ENCODE measurements at regions not wholly inside any gene's neighbourhood (a gene's known extent, or its start where the extent isn't known, plus 50 kb on each side); places are given as distances from the start of the nearest gene placed in this dataset.
"Not testable (repeated sequence)": the region's sequence is repeated elsewhere in the genome, so short reads cannot be mapped to it uniquely, and the experiment has no call there.

- DNase-seq (ENCODE audit: low spot score) = no peak
These were observed 275.4 kb downstream of the FAT4 start for GRCh38 chr4:125590158-125590557.

DNA sequence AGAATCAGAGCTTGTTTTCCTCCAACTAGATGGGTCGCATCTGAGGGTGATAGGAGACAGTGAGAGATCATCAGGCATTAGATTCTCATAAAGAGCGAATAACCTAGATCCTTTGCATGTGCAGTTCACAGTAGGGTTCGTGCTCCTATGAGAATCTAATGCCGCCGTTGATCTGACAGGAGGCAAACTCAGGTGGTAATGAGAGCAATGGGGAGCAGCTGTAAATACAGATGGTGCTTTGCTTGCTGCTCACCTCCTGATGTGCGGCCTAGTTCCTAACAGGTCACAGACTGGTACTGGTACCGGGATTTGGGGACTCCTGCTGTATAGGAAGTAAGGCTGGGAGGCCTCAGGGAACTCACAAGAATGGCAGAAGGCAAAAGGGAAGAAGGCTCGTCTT is 276.5 kb downstream of the FAT4 start:
- no peak for DNase-seq (ENCODE audit: low spot score)

GRCh38 chr4:125594056-125594602 is 279.4 kb downstream of the FAT4 start:
- DNase-seq (ENCODE audit: low spot score) = no peak

- DNase-seq (ENCODE audit: low spot score) = not testable (repeated sequence)
These were observed 291.2 kb downstream of the FAT4 start for GRCh38 chr4:125605926-125606325.

GRCh38 chr4:125620066-125620860 is 305.5 kb downstream of the FAT4 start:
- no peak for DNase-seq (ENCODE audit: low spot score)

DNA sequence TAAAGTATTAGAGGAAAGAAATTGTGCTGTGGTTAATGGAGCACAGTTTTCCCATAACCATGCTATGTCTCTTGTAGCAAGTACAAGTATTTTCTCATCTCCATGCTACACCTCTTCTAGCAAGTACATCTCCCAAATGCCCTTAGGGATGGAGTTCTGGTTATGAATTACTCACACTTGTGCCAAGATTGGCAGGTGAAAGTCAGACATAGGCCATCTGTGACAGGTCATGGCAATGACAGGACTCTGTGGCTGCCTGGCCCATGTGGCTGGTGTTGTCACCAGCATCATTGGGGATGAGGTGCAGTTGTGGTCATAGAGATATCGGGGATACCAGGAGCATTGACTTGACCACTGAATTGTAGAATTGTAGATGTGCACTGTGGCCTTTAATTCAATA is 310.2 kb downstream of the FAT4 start:
- DNase-seq (ENCODE audit: low spot score) = no peak

GRCh38 chr4:125626946-125627345 is 312.2 kb downstream of the FAT4 start:
- no peak for DNase-seq (ENCODE audit: low spot score)

GRCh38 chr4:125639182-125639621 is 324.4 kb downstream of the FAT4 start:
- DNase-seq (ENCODE audit: low spot score) = no peak

GRCh38 chr4:125641611-125642010 is 326.9 kb downstream of the FAT4 start:
- no peak for DNase-seq (ENCODE audit: low spot score)

DNA sequence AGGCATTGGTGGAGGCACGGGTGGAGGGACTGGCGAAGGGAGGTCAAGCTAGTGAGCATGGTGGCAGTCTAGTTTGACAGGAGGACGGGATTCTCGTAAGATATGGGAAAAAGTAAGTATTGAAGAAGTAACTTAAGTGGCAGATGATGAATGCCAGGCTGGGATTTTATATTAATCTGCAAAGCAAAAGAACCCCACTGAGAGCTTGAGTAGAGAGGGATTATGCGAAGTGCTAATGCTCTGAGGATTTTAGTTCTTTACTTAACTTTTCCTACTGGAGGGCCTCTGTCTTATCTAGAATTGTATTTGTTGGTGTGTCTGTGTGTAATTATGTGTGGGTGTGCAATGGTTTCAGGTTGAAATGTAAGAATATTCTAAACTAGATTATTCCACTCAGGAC is 327.9 kb downstream of the FAT4 start:
- DNase-seq (ENCODE audit: low spot score) = no peak

- no peak for DNase-seq (ENCODE audit: low spot score)
These were observed 334.7 kb downstream of the FAT4 start for GRCh38 chr4:125649452-125649851.

GRCh38 chr4:125650557-125650956 is 335.8 kb downstream of the FAT4 start:
- DNase-seq (ENCODE audit: low spot score) = no peak

- not testable (repeated sequence) for DNase-seq (ENCODE audit: low spot score)
These were observed 337.1 kb downstream of the FAT4 start for GRCh38 chr4:125651707-125652357.

- DNase-seq (ENCODE audit: low spot score) = no peak
These were observed 344.0 kb downstream of the FAT4 start for GRCh38 chr4:125658773-125659172.

DNA sequence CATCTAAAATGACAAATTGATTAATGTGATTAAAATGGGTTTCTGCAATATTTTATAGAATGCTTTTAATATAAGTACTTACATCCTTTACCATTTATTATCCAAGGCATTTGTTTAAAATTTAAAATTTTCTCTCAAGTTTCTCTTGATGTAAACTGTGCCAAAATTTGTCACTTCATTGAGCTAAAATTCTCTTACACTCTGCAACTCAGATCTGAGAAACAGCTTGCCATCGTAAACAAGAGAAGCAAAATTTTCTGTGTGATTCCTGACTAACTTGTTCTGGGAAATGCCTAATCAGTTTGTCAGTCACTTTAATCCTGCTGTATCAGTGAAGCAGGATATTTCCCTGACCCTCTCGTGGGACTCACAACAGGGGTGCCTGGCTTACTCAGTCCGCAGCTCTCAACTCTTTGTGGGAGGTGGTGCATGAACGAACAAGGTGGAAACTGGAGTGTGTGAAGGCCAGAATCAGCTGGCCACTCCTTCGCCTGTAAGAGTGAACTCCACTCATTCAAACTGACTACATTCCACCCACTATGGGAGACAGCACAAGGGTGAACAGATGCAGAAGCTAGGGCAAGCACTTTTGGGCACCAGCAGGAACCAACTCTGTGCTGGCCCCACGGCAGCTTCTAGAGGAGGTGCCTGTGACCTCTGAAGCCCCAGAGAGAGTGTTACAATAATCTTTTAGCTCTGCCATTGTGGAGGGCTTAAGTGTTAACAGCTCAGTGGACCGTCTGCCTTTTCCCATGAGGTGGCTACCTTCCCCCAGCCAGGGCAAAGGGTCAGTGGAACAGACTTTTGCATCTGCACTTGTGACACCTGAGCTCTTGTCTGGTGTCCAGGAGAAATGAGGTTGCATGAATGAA is 349.4 kb downstream of the FAT4 start:
- DNase-seq (ENCODE audit: low spot score) = no peak

GRCh38 chr4:125666635-125667034 is 351.9 kb downstream of the FAT4 start:
- DNase-seq (ENCODE audit: low spot score) = no peak

DNA sequence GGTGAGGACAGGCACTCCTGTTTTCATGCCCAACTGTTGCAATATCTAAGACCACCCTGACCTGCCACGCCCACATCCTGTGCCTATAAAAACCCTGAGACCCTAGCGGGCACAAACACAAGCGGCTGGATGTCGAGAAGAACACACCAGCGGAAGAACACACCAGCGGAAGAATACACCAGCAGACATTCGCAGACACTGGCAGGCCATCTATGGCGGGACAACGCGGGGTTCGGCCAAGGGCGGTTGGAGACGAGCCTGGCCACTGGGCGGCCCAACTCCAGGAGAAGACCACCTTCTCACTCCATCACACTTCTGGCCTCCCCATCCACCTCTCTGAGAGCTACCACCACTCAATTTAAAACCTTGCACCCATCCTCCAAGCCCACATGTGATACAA is 361.4 kb downstream of the FAT4 start:
- DNase-seq (ENCODE audit: low spot score) = no peak

- DNase-seq (ENCODE audit: low spot score) = no peak
These were observed 361.8 kb downstream of the FAT4 start for GRCh38 chr4:125676583-125676982.

GRCh38 chr4:125677665-125678307 is 363.0 kb downstream of the FAT4 start:
- peak; percentile 19 for DNase-seq (ENCODE audit: low spot score)

DNA sequence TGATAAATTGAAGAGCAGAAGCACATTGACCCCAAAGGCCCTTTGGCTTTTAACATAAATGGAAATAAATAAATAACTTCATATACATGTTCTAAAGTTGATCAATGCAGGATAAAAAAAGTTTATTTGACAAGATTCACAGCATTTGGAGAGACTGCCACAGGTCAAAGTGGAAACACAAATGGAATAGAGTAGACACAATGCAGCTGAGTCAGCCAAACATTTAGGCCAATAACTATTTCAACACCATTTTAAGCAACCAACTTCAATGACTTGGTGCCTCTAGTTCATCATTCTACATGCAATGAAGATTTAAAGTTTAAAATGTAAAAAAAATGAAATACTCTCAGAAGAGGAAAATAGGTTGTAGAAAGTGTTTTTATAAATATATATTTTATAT is 365.2 kb downstream of the FAT4 start:
- no peak for DNase-seq (ENCODE audit: low spot score)

GRCh38 chr4:125681240-125681639 is 366.5 kb downstream of the FAT4 start:
- DNase-seq (ENCODE audit: low spot score) = no peak
